PC-9 (cell line): ENCODE measurements at regions not wholly inside any gene's neighbourhood (a gene's known extent, or its start where the extent isn't known, plus 50 kb on each side); places are given as distances from the start of the nearest gene placed in this dataset.

ENCODE experiments used
- BruUV-seq: library from RNA; stranded (reverse); fragments of 400-500 nt; replicated peaks from 2 replicates; lab custom pipeline; 2021; lab: Mats Ljungman, UMichigan
- CTCF ChIA-PET: fragments of 300-600 bp; sonication (Branson Sonifier 250); formaldehyde crosslinking; loops from one replicate; lab custom pipeline; 2022; ENCODE audit warnings: antibody characterized with exemption; lab: Charles Lee
- POLR2A ChIA-PET: fragments of 300-600 bp; sonication (Branson Sonifier 250); formaldehyde crosslinking; loops from one replicate; lab custom pipeline; 2022; ENCODE audit warnings: antibody characterized with exemption; ENCODE audit not compliant: unreplicated experiment; lab: Charles Lee
- DNase-seq, 2 experiments: peaks; one replicate each; pipeline versions ENCODE4 v3.0.0 to v3.0.0-alpha.2; 2015 to 2022; ENCODE audit warnings: mixed read lengths in 1 of 2
- H2AFZ ChIP-seq: fragments of 200-600 bp; sonication (generic); 2 replicates; pipeline ENCODE4 v1.8.1; 2017; ENCODE audit warnings: antibody characterized with exemption
- H3F3A ChIP-seq: fragments of 200-600 bp; sonication (generic); 2 replicates; pipeline ENCODE4 v1.8.1; 2017; ENCODE audit warnings: antibody characterized with exemption, mild to moderate bottlenecking, low read depth; ENCODE audit not compliant: insufficient read depth
- H3K27ac ChIP-seq: fragments of 200-600 bp; sonication (generic); 2 replicates; pipeline ENCODE4 v1.6.1; 2016; ENCODE audit warnings: mixed run types
- H3K27me3 ChIP-seq: fragments of 200-600 bp; sonication (generic); 2 replicates; pipeline ENCODE4 v1.6.1; 2016; ENCODE audit warnings: low read depth, mixed run types; ENCODE audit not compliant: insufficient read depth
- H3K36me3 ChIP-seq: fragments of 200-600 bp; sonication (generic); 2 replicates; pipeline ENCODE4 v1.6.1; 2016; ENCODE audit warnings: low read depth, mixed run types
- H3K4me1 ChIP-seq: fragments of 200-600 bp; sonication (generic); replicated peaks from 2 replicates; pipeline ENCODE4 v1.6.1; 2016; ENCODE audit warnings: mixed run types; ENCODE audit not compliant: insufficient read depth
- H3K4me2 ChIP-seq: fragments of 200-600 bp; sonication (generic); 2 replicates; pipeline ENCODE4 v1.6.1; 2017; ENCODE audit warnings: mixed run types
- H3K4me3 ChIP-seq: fragments of 200-600 bp; sonication (generic); 2 replicates; pipeline ENCODE4 v1.6.1; 2016; ENCODE audit warnings: mixed run types
- H3K79me2 ChIP-seq: fragments of 200-600 bp; sonication (generic); 2 replicates; pipeline ENCODE4 v1.6.1; 2017; ENCODE audit warnings: low read depth, mixed run types
- H3K9me2 ChIP-seq: fragments of 200-600 bp; sonication (generic); 2 replicates; pipeline ENCODE4 v1.8.1; 2017; ENCODE audit warnings: mild to moderate bottlenecking; ENCODE audit not compliant: insufficient read depth
- H3K9me3 ChIP-seq: fragments of 200-600 bp; sonication (generic); 2 replicates; pipeline ENCODE4 v1.8.1; 2016; ENCODE audit warnings: low read depth; ENCODE audit not compliant: insufficient read depth
- H4K20me1 ChIP-seq: fragments of 200-600 bp; sonication (generic); 2 replicates; pipeline ENCODE4 v1.8.1; 2017; ENCODE audit not compliant: insufficient read depth
- EZH2 ChIP-seq: fragments of 200-600 bp; sonication (generic); IDR thresholded peaks from 2 replicates; pipeline ENCODE4 v1.8.0; 2017; ENCODE audit warnings: antibody characterized with exemption, low read depth
- intact Hi-C: fragments of 100-400 bp; cut with micrococcal nuclease; formaldehyde crosslinking; loops from one replicate; pipeline ENCODE4 v1.10.0; 2022; ENCODE audit not compliant: unreplicated experiment
- TF ChIP-seq, protein P1 (sequence below): fragments of 200-600 bp; sonication (generic); conservative IDR thresholded peaks from 2 replicates; pipeline ENCODE4 v1.6.1; 2017; ENCODE audit warnings: mixed run types, antibody characterized with exemption, mild to moderate bottlenecking, moderate library complexity

DNA sequence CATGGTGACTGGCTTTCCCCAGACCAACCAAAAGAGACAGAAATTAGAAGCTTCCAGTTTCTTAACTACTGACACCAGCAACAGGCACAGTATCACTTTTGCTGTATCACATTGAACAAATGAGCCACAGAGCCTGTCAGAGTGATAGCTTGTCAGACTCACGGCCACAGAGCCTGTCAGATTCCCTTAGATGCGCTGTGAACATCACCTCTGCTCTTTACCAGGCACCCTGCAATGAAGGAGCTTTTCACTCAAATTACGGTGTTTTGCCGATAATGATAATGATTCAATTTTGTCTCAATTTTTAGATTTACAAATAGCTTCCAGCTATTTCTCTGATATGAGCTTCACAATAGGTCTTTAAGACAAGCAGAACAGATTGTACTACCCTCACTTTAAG is 107.9 kb upstream of the GNG12 start:
- Histone ChIP-seq H3K9me3 (peaks cover under 1% of the 10 kb centered on the region; the same call in 1 of the 2 replicates), H2AFZ (no peak overlapping the region), H3F3A (no peaks in the 10 kb centered on the region), H3K27me3 (no peaks in the 10 kb centered on the region), H3K4me2 (no peak overlapping the region), H3K36me3 (no peaks in the 10 kb centered on the region), H3K4me1 (no peaks in the 10 kb centered on the region), H3K27ac (no peak overlapping the region), H3K4me3 (no peak overlapping the region), H3K9me2 (no peaks in the 10 kb centered on the region), H4K20me1 (no peaks in the 10 kb centered on the region), H3K79me2 (no peaks in the 10 kb centered on the region)
- intact Hi-C loops = no loop called here
- no peak for DNase-seq
- ChIA-PET CTCF (no interaction called here), POLR2A (no interaction called here)
- TF ChIP-seq, protein P1, sequence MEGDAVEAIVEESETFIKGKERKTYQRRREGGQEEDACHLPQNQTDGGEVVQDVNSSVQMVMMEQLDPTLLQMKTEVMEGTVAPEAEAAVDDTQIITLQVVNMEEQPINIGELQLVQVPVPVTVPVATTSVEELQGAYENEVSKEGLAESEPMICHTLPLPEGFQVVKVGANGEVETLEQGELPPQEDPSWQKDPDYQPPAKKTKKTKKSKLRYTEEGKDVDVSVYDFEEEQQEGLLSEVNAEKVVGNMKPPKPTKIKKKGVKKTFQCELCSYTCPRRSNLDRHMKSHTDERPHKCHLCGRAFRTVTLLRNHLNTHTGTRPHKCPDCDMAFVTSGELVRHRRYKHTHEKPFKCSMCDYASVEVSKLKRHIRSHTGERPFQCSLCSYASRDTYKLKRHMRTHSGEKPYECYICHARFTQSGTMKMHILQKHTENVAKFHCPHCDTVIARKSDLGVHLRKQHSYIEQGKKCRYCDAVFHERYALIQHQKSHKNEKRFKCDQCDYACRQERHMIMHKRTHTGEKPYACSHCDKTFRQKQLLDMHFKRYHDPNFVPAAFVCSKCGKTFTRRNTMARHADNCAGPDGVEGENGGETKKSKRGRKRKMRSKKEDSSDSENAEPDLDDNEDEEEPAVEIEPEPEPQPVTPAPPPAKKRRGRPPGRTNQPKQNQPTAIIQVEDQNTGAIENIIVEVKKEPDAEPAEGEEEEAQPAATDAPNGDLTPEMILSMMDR = no peak
- TF ChIP-seq EZH2 = no peak
- BruUV-seq = no TSS peak

DNA sequence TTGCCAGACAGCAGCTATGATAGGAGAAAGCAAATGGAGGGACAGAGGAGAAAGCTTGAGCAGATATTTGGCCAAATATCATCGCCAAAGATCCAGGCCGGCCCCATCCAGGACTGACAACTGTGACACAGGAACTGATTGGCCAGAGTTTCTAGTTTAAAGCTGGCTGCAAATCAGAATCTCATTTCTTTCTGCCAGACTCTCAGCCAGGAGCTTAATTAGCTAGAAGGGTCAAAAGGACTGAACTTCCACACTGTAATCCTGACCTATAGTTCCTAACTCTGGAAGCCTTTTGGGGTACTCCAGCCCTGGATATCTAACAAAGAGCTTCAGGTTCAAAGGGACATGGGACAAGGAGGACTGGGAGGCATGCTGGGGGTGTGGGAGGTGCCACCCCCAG is 106.7 kb upstream of the GNG12 start:
- Histone ChIP-seq H3K9me3 (no peaks in the 10 kb centered on the region), H3F3A (no peaks in the 10 kb centered on the region), H3K4me3 (no peak overlapping the region), H3K36me3 (no peaks in the 10 kb centered on the region), H4K20me1 (no peaks in the 10 kb centered on the region), H3K27me3 (no peaks in the 10 kb centered on the region), H3K79me2 (no peaks in the 10 kb centered on the region), H2AFZ (no peak overlapping the region), H3K27ac (no peak overlapping the region), H3K4me1 (no peaks in the 10 kb centered on the region), H3K9me2 (no peaks in the 10 kb centered on the region), H3K4me2 (no peak overlapping the region)
- POLR2A ChIA-PET = no interaction called here
- TF ChIP-seq, protein P1 = no peak
- no peak for TF ChIP-seq EZH2
- no peak for DNase-seq
- CTCF ChIA-PET = no interaction called here
- BruUV-seq = no TSS peak
- intact Hi-C loops = no loop called here

DNA sequence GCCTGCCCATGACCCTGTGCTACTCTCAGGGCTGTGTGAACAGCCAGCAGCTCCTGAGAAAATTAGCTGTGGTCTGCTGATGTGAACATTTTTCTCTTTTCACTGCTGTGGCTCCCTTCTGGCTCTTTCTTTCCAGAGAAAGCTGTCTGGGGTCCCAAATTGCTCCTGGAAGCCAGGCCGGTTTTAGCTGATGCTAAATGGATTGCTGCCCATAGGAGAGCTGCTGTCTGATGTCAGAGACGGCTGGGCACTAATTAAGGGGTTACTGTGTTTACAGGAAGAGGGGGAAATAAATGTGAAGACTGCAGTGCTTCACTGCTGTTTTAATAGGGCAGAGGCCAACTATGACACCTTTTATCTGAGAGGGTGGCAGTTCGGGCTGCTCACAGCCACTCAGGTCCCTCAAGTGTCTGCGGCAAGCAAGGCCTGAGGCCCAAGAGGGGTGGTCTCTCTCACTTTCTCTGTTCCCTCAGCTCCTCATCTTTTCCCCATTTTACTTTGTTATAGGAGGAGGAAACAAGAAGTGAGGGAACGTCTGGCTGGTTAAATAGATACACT is 106.0 kb upstream of the GNG12 start:
- ChIA-PET CTCF (no interaction called here), POLR2A (no interaction called here)
- no peak overlapping the region for H3K4me3 ChIP-seq
- H3K9me2 ChIP-seq = 0 out of 2 replicates have a peak, but pooled peaks cover 4% of the 10 kb centered on the region
- TF ChIP-seq, protein P1 = no peak
- no peak for TF ChIP-seq EZH2
- BruUV-seq = no TSS peak
- no peaks in the 10 kb centered on the region for H3K4me1 ChIP-seq
- no peak for DNase-seq
- intact Hi-C loops = no loop called here
- H3K9me3 ChIP-seq = no peaks in the 10 kb centered on the region
- no peak overlapping the region for H3K4me2 ChIP-seq
- H3K27ac ChIP-seq = no peak overlapping the region
- H3K79me2 ChIP-seq = no peaks in the 10 kb centered on the region
- H3F3A ChIP-seq = no peaks in the 10 kb centered on the region
- H4K20me1 ChIP-seq = no peaks in the 10 kb centered on the region
- H3K36me3 ChIP-seq = no peaks in the 10 kb centered on the region
- no peak overlapping the region for H2AFZ ChIP-seq
- no peaks in the 10 kb centered on the region for H3K27me3 ChIP-seq
